ENCODE measurements at regions not wholly inside any gene's neighbourhood (a gene's known extent, or its start where the extent isn't known, plus 50 kb on each side); places are given as distances from the start of the nearest gene placed in this dataset.

DNA sequence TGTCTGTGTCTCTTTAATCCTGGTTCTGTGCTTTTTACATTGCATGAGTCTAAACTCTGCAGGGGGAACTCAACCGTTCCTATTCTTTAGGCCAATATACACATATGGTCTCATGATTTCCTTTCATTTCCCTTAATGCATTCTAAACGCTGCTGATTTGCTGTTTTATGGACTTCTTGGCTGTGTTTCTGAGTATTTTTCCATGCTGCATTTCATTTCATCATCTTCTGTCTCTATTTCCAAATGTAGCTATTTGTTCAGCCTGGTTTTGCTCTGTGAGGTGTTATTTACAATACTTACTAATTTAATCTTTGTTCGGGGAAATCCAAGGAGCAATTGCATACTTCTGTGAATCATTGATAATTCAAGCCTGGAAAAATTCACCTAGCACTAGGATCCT is 897.2 kb downstream of the TSN start:
- no peaks in the 10 kb centered on the region for H4K20me1 ChIP-seq (replicated peaks in 1 of 2; ENCODE audit: control insufficient read depth in 1 of 2, insufficient read depth in 2 of 2, low read length in 2 of 2)
- H2AFZ ChIP-seq (ENCODE audit: low read length) = no peak overlapping the region
- no peak overlapping the region for H2BK120ac ChIP-seq (replicated peaks; ENCODE audit: low read depth, low read length)
- no peaks in the 10 kb centered on the region for H3K23me2 ChIP-seq (ENCODE audit: low read depth, low read length)
- no peak overlapping the region for H3K14ac ChIP-seq (ENCODE audit: insufficient read length)
- H3K27ac ChIP-seq (ENCODE audit: low read depth, low read length) = no peak overlapping the region
- H2BK20ac ChIP-seq (ENCODE audit: low read length) = no peak overlapping the region
- DNase-seq (ENCODE audit: low read depth in 1 of 2, low spot score in 2 of 2) (no peak), FAIRE-seq (no peak)
- H4K8ac ChIP-seq (ENCODE audit: extremely low read depth, insufficient read depth, low read length) = no peak overlapping the region
- no peak overlapping the region for H3K9ac ChIP-seq (replicated peaks in 1 of 4; ENCODE audit: extremely low read depth in 1 of 4, low read depth in 3 of 4, low read length in 3 of 4)
- H4K91ac ChIP-seq (replicated peaks; ENCODE audit: insufficient read length, low read length) = no peak overlapping the region
- H3K4me3 ChIP-seq (ENCODE audit: extremely low read depth in 1 of 4, insufficient read depth in 2 of 4, low read depth in 3 of 4, low read length in 4 of 4) = no peak overlapping the region
- H3K4me2 ChIP-seq (ENCODE audit: insufficient read depth in 1 of 2, low read depth in 2 of 2, low read length in 2 of 2) = no peak overlapping the region
- TF ChIP-seq RAD21 (IDR thresholded peaks at IDR 0.05 in 1 of 2, conservative IDR thresholded peaks at IDR 0.05 in 1 of 2; ENCODE audit: low read depth in 2 of 2, low read length in 2 of 2) (no peak), KDM4A (IDR thresholded peaks at IDR 0.05; ENCODE audit: low read depth, low read length, severe bottlenecking) (no peak), GABPA (IDR thresholded peaks at IDR 0.05; ENCODE audit: borderline replicate concordance, insufficient read depth, low read length) (no peak)
- no peak overlapping the region for H4K5ac ChIP-seq (ENCODE audit: insufficient read length, low read depth, low read length)
- H3K4ac ChIP-seq (replicated peaks; ENCODE audit: insufficient read length, low read depth, low read length) = no peak overlapping the region
- no peaks in the 10 kb centered on the region for H3K36me3 ChIP-seq (ENCODE audit: control insufficient read depth in 2 of 4, insufficient read depth in 4 of 4, low read length in 3 of 4)
- no peak overlapping the region for H2AK5ac ChIP-seq (ENCODE audit: low read depth, low read length)
- 89% methylated on average over 3 of the region's 3 CpGs; no CpG with 5 or more reads in 1 of the 2 experiments for WGBS, 2 experiments (ENCODE audit: extremely low coverage in 1 of 2, insufficient coverage in 1 of 2, insufficient read length in 1 of 2, insufficient replicate concordance in 2 of 2, low coverage in 1 of 2, low lambda C conversion rate in 2 of 2, missing lambda C conversion rate in 1 of 2)
- ChIA-PET POLR2A (ENCODE audit: partially characterized antibody) (interaction anchor here (0.6 to 0.7 kb wide), 2 partner anchors 8 to 76 kb away, joined by 3 to 4 read pairs; no protein-coding TSS in a partner anchor), CTCF (ENCODE audit: partially characterized antibody) (no interaction called here)
- no peaks in the 10 kb centered on the region for H3K79me1 ChIP-seq (ENCODE audit: low read depth, low read length)
- no peak overlapping the region for H3K23ac ChIP-seq (ENCODE audit: insufficient read length)
- peaks cover 5 to 19% (median 13%) of the 10 kb centered on the region in 4 experiments; a peak in 5 of 7 replicates for H3K4me1 ChIP-seq (replicated peaks in 1 of 4; ENCODE audit: control insufficient read depth in 3 of 4, insufficient read depth in 4 of 4, low read length in 3 of 4)
- H3K56ac ChIP-seq (replicated peaks; ENCODE audit: insufficient read length, low read depth, low read length) = no peak overlapping the region
- no peak overlapping the region for H2BK15ac ChIP-seq (ENCODE audit: low read length)
- no peaks in the 10 kb centered on the region for H3K79me2 ChIP-seq (ENCODE audit: control insufficient read depth in 1 of 2, insufficient read depth in 2 of 2, low read length in 2 of 2)
- no peak overlapping the region for H3K18ac ChIP-seq (ENCODE audit: extremely low read depth, low read length)
- H2BK12ac ChIP-seq (ENCODE audit: low read depth, low read length) = no peak overlapping the region
- H3K27me3 ChIP-seq (replicated peaks in 1 of 4; ENCODE audit: control insufficient read depth in 3 of 4, extremely low read depth in 1 of 4, insufficient read depth in 3 of 4, low read length in 3 of 4) = no peaks in the 10 kb centered on the region
- H3K9me3 ChIP-seq (ENCODE audit: insufficient read depth in 2 of 2, low read depth in 1 of 2, low read length in 1 of 2) = no peaks in the 10 kb centered on the region
- no peak overlapping the region for H2BK5ac ChIP-seq (ENCODE audit: low read depth, low read length)
